H9 (cell line): ENCODE measurements at regions not wholly inside any gene's neighbourhood (a gene's known extent, or its start where the extent isn't known, plus 50 kb on each side); places are given as distances from the start of the nearest gene placed in this dataset.
A peak's percentile ranks its signal among the peaks of the same experiment; 100 is the strongest.

ENCODE experiments used
- DNase-seq: peaks from one replicate; pipeline ENCODE4 v3.0.0-alpha.2; 2017
- H2AFZ ChIP-seq: one replicate; pipeline ENCODE4 v1.6.1; 2013; ENCODE audit warnings: mild to moderate bottlenecking, low read length, control low read depth, moderate library complexity
- H2AK5ac ChIP-seq: 2 replicates; pipeline ENCODE4 v1.6.1; 2013; ENCODE audit warnings: low read length, control low read depth, mixed read lengths; ENCODE audit not compliant: insufficient read length
- H2BK120ac ChIP-seq: one replicate; pipeline ENCODE4 v1.6.1; 2013; ENCODE audit warnings: low read depth, mild to moderate bottlenecking, low read length, control low read depth, inconsistent platforms; ENCODE audit not compliant: poor library complexity, severe bottlenecking
- H2BK12ac ChIP-seq: 2 replicates; pipeline ENCODE4 v1.6.1; 2013; ENCODE audit warnings: low read length, control low read depth, mixed read lengths, low read depth; ENCODE audit not compliant: insufficient read length
- H2BK15ac ChIP-seq: 2 replicates; pipeline ENCODE4 v1.6.1; 2013; ENCODE audit warnings: low read depth, low read length, control low read depth
- H2BK20ac ChIP-seq: one replicate; pipeline ENCODE4 v1.6.1; 2013; ENCODE audit warnings: low read depth, mild to moderate bottlenecking, low read length, control low read depth, inconsistent platforms; ENCODE audit not compliant: poor library complexity, severe bottlenecking
- H2BK5ac ChIP-seq: 2 replicates; pipeline ENCODE4 v1.6.1; 2013; ENCODE audit warnings: low read length, control low read depth, mixed read lengths; ENCODE audit not compliant: insufficient read length
- H3K14ac ChIP-seq: 2 replicates; pipeline ENCODE4 v1.6.1; 2013; ENCODE audit warnings: low read length, control low read depth; ENCODE audit not compliant: insufficient read depth
- H3K18ac ChIP-seq: 2 replicates; pipeline ENCODE4 v1.6.1; 2013; ENCODE audit warnings: low read depth, mild to moderate bottlenecking, mixed read lengths, low read length, control low read depth; ENCODE audit not compliant: insufficient read length
- H3K23ac ChIP-seq: 2 replicates; pipeline ENCODE4 v1.6.1; 2013; ENCODE audit warnings: low read length, control low read depth, mixed read lengths, low read depth; ENCODE audit not compliant: insufficient read length
- H3K23me2 ChIP-seq: 2 replicates; pipeline ENCODE4 v1.6.1; 2013; ENCODE audit warnings: low read depth, mild to moderate bottlenecking, mixed read lengths, low read length, control low read depth; ENCODE audit not compliant: insufficient read length, poor library complexity, severe bottlenecking
- H3K27ac ChIP-seq: 2 replicates; pipeline ENCODE4 v1.5.1; 2013; ENCODE audit warnings: low read length, control low read depth, mixed read lengths, low read depth; ENCODE audit not compliant: insufficient read length
- H3K27me3 ChIP-seq: 2 replicates; pipeline ENCODE4 v1.6.1; 2013; ENCODE audit warnings: low read length, control low read depth, inconsistent platforms; ENCODE audit not compliant: insufficient read depth
- H3K4ac ChIP-seq: 2 replicates; pipeline ENCODE4 v1.6.1; 2013; ENCODE audit warnings: low read depth, mild to moderate bottlenecking, control low read depth, inconsistent platforms, low read length, moderate library complexity
- H3K4me1 ChIP-seq: 2 replicates; pipeline ENCODE4 v1.6.1; 2013; ENCODE audit warnings: low read length, control low read depth, inconsistent platforms; ENCODE audit not compliant: insufficient read depth
- H3K4me2 ChIP-seq: 2 replicates; pipeline ENCODE4 v1.6.1; 2013; ENCODE audit warnings: low read length, control low read depth, mixed read lengths; ENCODE audit not compliant: insufficient read length, insufficient read depth
- H3K56ac ChIP-seq: 2 replicates; pipeline ENCODE4 v1.6.1; 2013; ENCODE audit warnings: low read depth, mild to moderate bottlenecking, mixed read lengths, low read length, control low read depth; ENCODE audit not compliant: insufficient read length
- H3K79me1 ChIP-seq: 2 replicates; pipeline ENCODE4 v1.6.1; 2013; ENCODE audit warnings: low read depth, mild to moderate bottlenecking, moderate library complexity, low read length, control low read depth, inconsistent platforms; ENCODE audit not compliant: insufficient read depth, poor library complexity, severe bottlenecking
- H3K79me2 ChIP-seq: 2 replicates; pipeline ENCODE4 v1.6.1; 2013; ENCODE audit warnings: low read length, control low read depth, inconsistent platforms; ENCODE audit not compliant: insufficient read depth
- H3K9ac ChIP-seq: 2 replicates; pipeline ENCODE4 v1.6.1; 2013; ENCODE audit warnings: low read length, control low read depth, mixed read lengths; ENCODE audit not compliant: insufficient read length; ENCODE audit errors: extremely low read depth
- H3K9me3 ChIP-seq: one replicate; pipeline ENCODE4 v1.6.1; 2013; ENCODE audit warnings: low read depth, low read length, inconsistent platforms; ENCODE audit not compliant: control insufficient read depth
- H3T11ph ChIP-seq: one replicate; pipeline ENCODE4 v1.6.1; 2013; ENCODE audit warnings: mild to moderate bottlenecking, low read length, control low read depth, inconsistent platforms
- H4K20me1 ChIP-seq: one replicate; pipeline ENCODE4 v1.6.1; 2013; ENCODE audit not compliant: control insufficient read depth, insufficient read length, insufficient read depth
- H4K5ac ChIP-seq: 2 replicates; pipeline ENCODE4 v1.6.1; 2013; ENCODE audit warnings: low read depth, mild to moderate bottlenecking, mixed read lengths, low read length, control low read depth; ENCODE audit not compliant: insufficient read length
- H4K8ac ChIP-seq: replicated peaks from 2 replicates; pipeline ENCODE4 v1.6.1; 2013; ENCODE audit warnings: low read length, control low read depth, mixed read lengths, low read depth; ENCODE audit not compliant: insufficient read length
- H4K91ac ChIP-seq: 2 replicates; pipeline ENCODE4 v1.6.1; 2013; ENCODE audit warnings: low read depth, mild to moderate bottlenecking, moderate library complexity, mixed read lengths, low read length, control low read depth; ENCODE audit not compliant: insufficient read length
- H3K27ac Mint-ChIP-seq, 3 experiments: 2 replicates in 2 of 3; 3 replicates in 1 of 3; pipeline ENCODE4 v1.8.0; 2020 to 2021; ENCODE audit warnings: mixed read lengths in 3 of 3, mild to moderate bottlenecking in 1 of 3, moderate library complexity in 1 of 3
- H3K27me3 Mint-ChIP-seq: 2 replicates; pipeline ENCODE4 v1.8.0; 2021; ENCODE audit warnings: low read depth, mild to moderate bottlenecking, moderate library complexity, mixed read lengths
- H3K36me3 Mint-ChIP-seq, 3 experiments: 2 replicates in 2 of 3; 3 replicates in 1 of 3; pipeline ENCODE4 v1.8.0; 2020 to 2021; ENCODE audit warnings: low read depth in 3 of 3, mixed read lengths in 3 of 3; ENCODE audit not compliant: insufficient read depth in 1 of 3
- H3K4me1 Mint-ChIP-seq, 2 experiments: 2 replicates each; pipeline ENCODE4 v1.8.0; 2020; ENCODE audit warnings: mixed read lengths in 2 of 2
- H3K4me3 Mint-ChIP-seq, 2 experiments: 2 replicates in 1 of 2; 3 replicates in 1 of 2; pipeline ENCODE4 v1.8.0; 2020 to 2021; ENCODE audit warnings: mild to moderate bottlenecking in 2 of 2, mixed read lengths in 2 of 2, moderate library complexity in 1 of 2
- H3K9me3 Mint-ChIP-seq, 2 experiments: 2 replicates in 1 of 2; 3 replicates in 1 of 2; pipeline ENCODE4 v1.8.0; 2020; ENCODE audit warnings: mild to moderate bottlenecking in 2 of 2, mixed read lengths in 2 of 2, moderate library complexity in 1 of 2
- CTCF ChIP-seq: fragments of 200-600 bp; sonication (generic); conservative IDR thresholded peaks from 3 replicates; pipeline ENCODE4 v1.8.0; 2021; ENCODE audit warnings: antibody characterized with exemption, mild to moderate bottlenecking
- WGBS: extraction: QIAGEN DNeasy Blood & Tissue Kit; methylation state at CpG from one replicate; pipeline ENCODE4 v1.1.7; 2013; ENCODE audit warnings: missing lambda C conversion rate, low lambda C conversion rate, mixed read lengths; ENCODE audit not compliant: insufficient read length; ENCODE audit errors: extremely low coverage; 5-methylcytosine and 5-hydroxymethylcytosine counted together

- H3K27ac Mint-ChIP-seq = 0 out of 7 replicates have a peak overlapping the region, but pooled peaks of 1 of the 3 experiments have one; percentile 6
- Histone ChIP-seq H2BK5ac (no peak overlapping the region), H2AFZ (no peak overlapping the region), H4K20me1 (no peaks in the 10 kb centered on the region), H2AK5ac (no peak overlapping the region), H3K4ac (no peak overlapping the region), H3K18ac (no peak overlapping the region), H3K4me2 (no peak overlapping the region), H3K27ac (no peak overlapping the region), H4K8ac (no peak overlapping the region), H2BK12ac (no peak overlapping the region), H4K91ac (no peak overlapping the region), H4K5ac (no peak overlapping the region), H3K23ac (no peak overlapping the region), H3K23me2 (no peaks in the 10 kb centered on the region), H3K56ac (no peak overlapping the region), H2BK120ac (no peak overlapping the region), H3K9me3 (no peaks in the 10 kb centered on the region), H3T11ph (no peak overlapping the region), H3K27me3 (no peaks in the 10 kb centered on the region), H3K79me1 (no peaks in the 10 kb centered on the region), H3K79me2 (no peaks in the 10 kb centered on the region), H2BK15ac (no peak overlapping the region), H3K4me1 (0 out of 2 replicates have a peak, but pooled peaks cover 2% of the 10 kb centered on the region), H3K9ac (no peak overlapping the region), H3K14ac (no peak overlapping the region), H2BK20ac (no peak overlapping the region)
- no peak overlapping the region for H3K4me3 Mint-ChIP-seq
- TF ChIP-seq CTCF = no peak
- no peaks in the 10 kb centered on the region for H3K36me3 Mint-ChIP-seq
- no peak for DNase-seq
- H3K27me3 Mint-ChIP-seq = no peaks in the 10 kb centered on the region; the same call in 1 of the 2 replicates
- peaks cover 5% of the 10 kb centered on the region in 2 experiments for H3K4me1 Mint-ChIP-seq
- no CpG with 5 or more reads among the region's 2 CpGs for WGBS
- no peaks in the 10 kb centered on the region for H3K9me3 Mint-ChIP-seq
These were observed 271.9 kb downstream of the LOXHD1 start for GRCh38 chr18:46385124-46385523.
